Mesenchymal stem cell (in vitro differentiated cells and primary cell): ENCODE measurements at regions not wholly inside any gene's neighbourhood (a gene's known extent, or its start where the extent isn't known, plus 50 kb on each side); places are given as distances from the start of the nearest gene placed in this dataset.

ENCODE experiments used
- DNase-seq: peaks from one replicate; pipeline ENCODE4 v3.0.0-alpha.2; 2013
- H2AFZ ChIP-seq: one replicate; pipeline ENCODE4 v1.6.1; 2013; ENCODE audit warnings: low read depth, mild to moderate bottlenecking, control low read depth, inconsistent platforms, low read length, moderate library complexity
- H2AK5ac ChIP-seq: 2 replicates; pipeline ENCODE4 v1.6.1; 2013; ENCODE audit warnings: low read length, moderate library complexity, mild to moderate bottlenecking, inconsistent platforms; ENCODE audit not compliant: severe bottlenecking
- H2BK120ac ChIP-seq: one replicate; pipeline ENCODE4 v1.6.1; 2013; ENCODE audit warnings: low read depth, mild to moderate bottlenecking, inconsistent platforms, low read length, moderate library complexity
- H2BK12ac ChIP-seq, 2 experiments: one replicate each; pipeline ENCODE4 v1.6.1; 2013; ENCODE audit warnings: inconsistent platforms in 2 of 2, low read length in 2 of 2, mild to moderate bottlenecking in 2 of 2, moderate library complexity in 2 of 2, control low read depth in 1 of 2
- H2BK15ac ChIP-seq: one replicate; pipeline ENCODE4 v1.6.1; 2013; ENCODE audit warnings: mild to moderate bottlenecking, low read depth, inconsistent platforms; ENCODE audit not compliant: poor library complexity, severe bottlenecking
- H2BK5ac ChIP-seq: 2 replicates; pipeline ENCODE4 v1.6.1; 2013; ENCODE audit warnings: low read depth, mild to moderate bottlenecking, low read length, control low read depth, inconsistent platforms; ENCODE audit not compliant: poor library complexity, severe bottlenecking
- H3K14ac ChIP-seq, 2 experiments: one replicate each; pipeline ENCODE4 v1.6.1; 2013; ENCODE audit warnings: inconsistent platforms in 2 of 2, low read length in 2 of 2, control low read depth in 1 of 2, mild to moderate bottlenecking in 1 of 2, moderate library complexity in 1 of 2
- H3K18ac ChIP-seq, 2 experiments: one replicate each; pipeline ENCODE4 v1.6.1; 2013; ENCODE audit warnings: inconsistent platforms in 2 of 2, low read length in 2 of 2, control low read depth in 1 of 2, low read depth in 1 of 2, mild to moderate bottlenecking in 1 of 2
- H3K23ac ChIP-seq, 2 experiments: one replicate each; pipeline ENCODE4 v1.6.1; 2013; ENCODE audit warnings: inconsistent platforms in 2 of 2, low read length in 2 of 2, mild to moderate bottlenecking in 2 of 2, moderate library complexity in 2 of 2, control low read depth in 1 of 2
- H3K27ac ChIP-seq: 2 replicates; pipeline ENCODE4 v1.5.1; 2013; ENCODE audit warnings: mild to moderate bottlenecking, moderate library complexity, low read length, control low read depth, inconsistent platforms; ENCODE audit not compliant: poor library complexity, severe bottlenecking
- H3K27me3 ChIP-seq, 2 experiments: 2 replicates each; pipeline versions ENCODE4 v1.6.1 to v1.7.0; 2013; ENCODE audit warnings: low read length in 2 of 2, mild to moderate bottlenecking in 2 of 2, moderate library complexity in 2 of 2, control low read depth in 1 of 2, inconsistent platforms in 1 of 2; ENCODE audit not compliant: control insufficient read depth in 1 of 2, insufficient read depth in 1 of 2
- H3K36me3 ChIP-seq, 2 experiments: 2 replicates each; pipeline versions ENCODE4 v1.6.1 to v1.7.0; 2013; ENCODE audit warnings: low read length in 2 of 2, control low read depth in 1 of 2, inconsistent platforms in 1 of 2, low read depth in 1 of 2, mild to moderate bottlenecking in 1 of 2; ENCODE audit not compliant: insufficient read depth in 2 of 2, control insufficient read depth in 1 of 2
- H3K4ac ChIP-seq, 2 experiments: one replicate each; pipeline ENCODE4 v1.6.1; 2013; ENCODE audit warnings: inconsistent platforms in 2 of 2, low read length in 2 of 2, mild to moderate bottlenecking in 2 of 2, moderate library complexity in 2 of 2, control low read depth in 1 of 2, low read depth in 1 of 2
- H3K4me1 ChIP-seq: 2 replicates; pipeline ENCODE4 v1.6.1; 2013; ENCODE audit warnings: low read depth, low read length, control low read depth; ENCODE audit not compliant: control insufficient read depth, insufficient read depth
- H3K4me2 ChIP-seq: 2 replicates; pipeline ENCODE4 v1.6.1; 2013; ENCODE audit warnings: low read length, mild to moderate bottlenecking, inconsistent platforms; ENCODE audit not compliant: poor library complexity, severe bottlenecking
- H3K4me3 ChIP-seq, 2 experiments: 2 replicates each; pipeline versions ENCODE4 v1.5.1 to v1.7.0; 2013; ENCODE audit warnings: low read length in 2 of 2, mild to moderate bottlenecking in 2 of 2, control low read depth in 1 of 2, low read depth in 1 of 2; ENCODE audit not compliant: insufficient read depth in 1 of 2
- H3K79me1 ChIP-seq: replicated peaks from 2 replicates; pipeline ENCODE4 v1.6.1; 2013; ENCODE audit warnings: mild to moderate bottlenecking, control low read depth, low read length, inconsistent platforms; ENCODE audit not compliant: poor library complexity, severe bottlenecking
- H3K9ac ChIP-seq: 2 replicates; pipeline ENCODE4 v1.7.0; 2013; ENCODE audit warnings: mild to moderate bottlenecking, low read length, moderate library complexity
- H3K9me3 ChIP-seq: 2 replicates; pipeline ENCODE4 v1.7.0; 2013; ENCODE audit warnings: mild to moderate bottlenecking, low read length; ENCODE audit not compliant: control insufficient read depth
- H4K8ac ChIP-seq: one replicate; pipeline ENCODE4 v1.6.1; 2013; ENCODE audit warnings: inconsistent platforms, mild to moderate bottlenecking, low read length, moderate library complexity
- H4K91ac ChIP-seq: one replicate; pipeline ENCODE4 v1.6.1; 2013; ENCODE audit warnings: mild to moderate bottlenecking, low read length, inconsistent platforms
- WGBS: methylation state at CpG from one replicate; pipeline ENCODE4 v1.1.7; 2013; ENCODE audit warnings: mixed read lengths; 5-methylcytosine and 5-hydroxymethylcytosine counted together

GRCh38 chr5:178781936-178782335 is 51.5 kb upstream of the ZNF354A start:
- DNase-seq = no peak
- Histone ChIP-seq H3K27ac (no peak overlapping the region), H2BK120ac (no peak overlapping the region), H2AFZ (no peak overlapping the region), H3K4me3 (no peak overlapping the region), H4K8ac (no peak overlapping the region), H3K9ac (no peak overlapping the region), H3K4ac (no peak overlapping the region), H3K18ac (no peak overlapping the region), H2AK5ac (no peak overlapping the region), H2BK12ac (no peak overlapping the region), H3K4me1 (peaks cover 15% of the 10 kb centered on the region), H3K9me3 (no peaks in the 10 kb centered on the region), H2BK5ac (no peak overlapping the region), H3K36me3 (no peaks in the 10 kb centered on the region), H3K4me2 (no peak overlapping the region), H3K79me1 (no peaks in the 10 kb centered on the region), H2BK15ac (no peak overlapping the region), H3K27me3 (no peaks in the 10 kb centered on the region), H3K23ac (no peak overlapping the region), H4K91ac (no peak overlapping the region), H3K14ac (no peak overlapping the region)
- WGBS = 87% methylated on average over 14 of the region's 14 CpGs

- Histone ChIP-seq H3K14ac (no peak overlapping the region), H4K91ac (no peak overlapping the region), H3K4me1 (peaks cover 10% of the 10 kb centered on the region), H3K4ac (no peak overlapping the region), H3K9ac (no peak overlapping the region), H3K18ac (no peak overlapping the region), H3K4me3 (no peak overlapping the region), H2BK120ac (no peak overlapping the region), H2AK5ac (no peak overlapping the region), H2AFZ (no peak overlapping the region), H3K9me3 (no peaks in the 10 kb centered on the region), H2BK15ac (no peak overlapping the region), H3K36me3 (no peaks in the 10 kb centered on the region), H4K8ac (no peak overlapping the region), H3K4me2 (no peak overlapping the region), H2BK12ac (no peak overlapping the region), H3K27ac (no peak overlapping the region), H3K27me3 (no peaks in the 10 kb centered on the region), H2BK5ac (no peak overlapping the region), H3K79me1 (no peaks in the 10 kb centered on the region), H3K23ac (no peak overlapping the region)
- DNase-seq = no peak
- 74% methylated on average over 27 of the region's 27 CpGs for WGBS
Observed at GRCh38 chr5:178780581-178781498, 50.4 kb upstream of the ZNF354A start.
